ENCODE measurements at regions not wholly inside any gene's neighbourhood (a gene's known extent, or its start where the extent isn't known, plus 50 kb on each side); places are given as distances from the start of the nearest gene placed in this dataset.

- Mint-ChIP-seq H3K4me1 (ENCODE audit: unreplicated experiment) (peaks cover 11% of the 10 kb centered on the region), H3K4me3 (ENCODE audit: unreplicated experiment) (no peak overlapping the region), H3K36me3 (ENCODE audit: unreplicated experiment) (no peaks in the 10 kb centered on the region), H3K27me3 (ENCODE audit: unreplicated experiment) (peaks cover 2% of the 10 kb centered on the region), H3K9me3 (ENCODE audit: unreplicated experiment) (no peaks in the 10 kb centered on the region), H3K27ac (ENCODE audit: unreplicated experiment) (no peak overlapping the region)
- TF ChIP-seq, protein P1, sequence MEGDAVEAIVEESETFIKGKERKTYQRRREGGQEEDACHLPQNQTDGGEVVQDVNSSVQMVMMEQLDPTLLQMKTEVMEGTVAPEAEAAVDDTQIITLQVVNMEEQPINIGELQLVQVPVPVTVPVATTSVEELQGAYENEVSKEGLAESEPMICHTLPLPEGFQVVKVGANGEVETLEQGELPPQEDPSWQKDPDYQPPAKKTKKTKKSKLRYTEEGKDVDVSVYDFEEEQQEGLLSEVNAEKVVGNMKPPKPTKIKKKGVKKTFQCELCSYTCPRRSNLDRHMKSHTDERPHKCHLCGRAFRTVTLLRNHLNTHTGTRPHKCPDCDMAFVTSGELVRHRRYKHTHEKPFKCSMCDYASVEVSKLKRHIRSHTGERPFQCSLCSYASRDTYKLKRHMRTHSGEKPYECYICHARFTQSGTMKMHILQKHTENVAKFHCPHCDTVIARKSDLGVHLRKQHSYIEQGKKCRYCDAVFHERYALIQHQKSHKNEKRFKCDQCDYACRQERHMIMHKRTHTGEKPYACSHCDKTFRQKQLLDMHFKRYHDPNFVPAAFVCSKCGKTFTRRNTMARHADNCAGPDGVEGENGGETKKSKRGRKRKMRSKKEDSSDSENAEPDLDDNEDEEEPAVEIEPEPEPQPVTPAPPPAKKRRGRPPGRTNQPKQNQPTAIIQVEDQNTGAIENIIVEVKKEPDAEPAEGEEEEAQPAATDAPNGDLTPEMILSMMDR (IDR thresholded peaks at IDR 0.05), result no peak
- no peak for DNase-seq (ENCODE audit: extremely low spot score, unreplicated experiment)
Measured at GRCh38 chr2:62296034-62296831, 100.3 kb downstream of the B3GNT2 start.

DNA sequence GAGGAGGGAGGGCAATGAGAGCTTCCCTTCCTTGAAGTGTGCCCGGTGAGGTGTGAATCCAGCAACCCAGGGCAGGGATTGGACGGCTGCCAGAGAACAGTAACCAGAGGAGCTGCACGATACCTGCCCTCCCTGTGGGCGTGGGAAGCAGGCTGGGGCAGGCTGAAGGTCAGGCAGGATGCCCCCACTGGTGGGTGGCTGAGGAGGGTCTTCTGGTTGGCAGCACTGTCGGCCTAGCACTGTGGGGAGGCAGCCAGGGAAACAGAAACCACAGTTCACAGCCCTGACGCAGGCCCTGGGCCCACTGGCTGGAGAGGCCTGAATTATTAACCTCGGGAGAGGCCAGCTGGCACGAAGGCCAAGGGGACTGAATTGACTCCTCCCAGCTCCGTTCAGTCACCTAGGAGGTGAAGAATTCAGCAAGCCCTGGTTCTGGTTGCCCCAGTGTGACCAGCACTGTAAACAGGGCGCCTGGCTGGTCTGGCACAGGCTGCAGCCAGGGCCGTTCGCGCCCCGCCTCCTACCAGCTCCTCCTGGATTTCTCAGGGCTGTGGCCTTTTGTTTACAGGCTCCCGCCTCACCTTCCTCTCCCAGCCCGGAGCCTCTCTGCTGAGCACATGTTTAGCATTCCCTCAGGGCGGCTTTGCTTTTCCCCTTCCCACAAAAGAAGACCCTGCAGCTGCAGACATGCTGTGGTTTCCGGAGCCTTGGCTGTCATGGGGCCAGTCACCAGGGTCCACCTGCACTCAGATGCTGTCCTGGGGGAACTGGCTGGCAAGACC is 97.8 kb downstream of the B3GNT2 start:
- Mint-ChIP-seq H3K4me3 (ENCODE audit: unreplicated experiment) (no peak overlapping the region), H3K9me3 (ENCODE audit: unreplicated experiment) (no peaks in the 10 kb centered on the region), H3K27ac (ENCODE audit: unreplicated experiment) (no peak overlapping the region), H3K4me1 (ENCODE audit: unreplicated experiment) (peaks cover 14% of the 10 kb centered on the region), H3K36me3 (ENCODE audit: unreplicated experiment) (no peaks in the 10 kb centered on the region), H3K27me3 (ENCODE audit: unreplicated experiment) (no peaks in the 10 kb centered on the region)
- no peak for DNase-seq (ENCODE audit: extremely low spot score, unreplicated experiment)
- TF ChIP-seq, protein P1 (IDR thresholded peaks at IDR 0.05), result no peak

DNA sequence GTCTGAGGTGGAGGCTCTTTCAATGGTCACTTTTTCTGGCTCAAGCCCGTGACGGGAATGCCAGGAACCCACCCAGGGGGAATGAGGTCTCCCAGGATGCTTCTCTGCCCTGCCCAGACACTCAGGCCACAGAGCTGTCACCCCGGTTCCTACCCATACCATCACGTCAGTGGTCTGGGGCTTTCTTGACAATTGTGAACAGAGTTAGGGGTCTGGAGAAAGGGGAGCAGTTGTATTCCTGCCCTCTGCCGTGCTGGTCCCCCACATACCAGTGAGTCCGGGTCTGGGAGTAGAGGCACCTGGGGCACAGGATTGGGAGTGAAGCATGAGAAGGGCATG is 97.2 kb downstream of the B3GNT2 start:
- H3K27ac Mint-ChIP-seq (ENCODE audit: unreplicated experiment), result no peak overlapping the region
- no peaks in the 10 kb centered on the region for H3K36me3 Mint-ChIP-seq (ENCODE audit: unreplicated experiment)
- no peak overlapping the region for H3K4me3 Mint-ChIP-seq (ENCODE audit: unreplicated experiment)

DNA sequence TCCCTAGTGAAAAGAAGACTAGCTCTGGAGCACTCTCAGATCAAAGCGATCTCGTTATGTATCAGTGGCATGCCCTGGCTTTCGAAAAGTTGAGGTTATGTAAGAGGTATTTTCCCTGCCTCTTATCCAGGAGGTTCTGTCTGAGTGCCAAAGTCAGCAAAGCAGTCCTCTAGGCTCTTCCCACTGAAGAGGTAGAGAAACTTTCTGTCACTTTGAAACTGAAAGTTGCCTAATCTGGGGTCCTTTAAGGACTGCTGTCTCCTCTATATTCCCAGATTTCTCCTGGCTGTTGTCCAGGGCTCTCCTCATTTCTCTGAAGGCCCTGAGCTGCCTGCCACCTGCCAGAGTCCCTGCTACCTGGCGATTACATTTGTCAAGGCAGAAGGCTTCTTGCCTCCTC is 96.3 kb downstream of the B3GNT2 start:
- TF ChIP-seq, protein P1 (IDR thresholded peaks at IDR 0.05), result no peak
- Mint-ChIP-seq H3K36me3 (ENCODE audit: unreplicated experiment) (no peaks in the 10 kb centered on the region), H3K27me3 (ENCODE audit: unreplicated experiment) (no peaks in the 10 kb centered on the region), H3K9me3 (ENCODE audit: unreplicated experiment) (no peaks in the 10 kb centered on the region), H3K27ac (ENCODE audit: unreplicated experiment) (no peak overlapping the region), H3K4me1 (ENCODE audit: unreplicated experiment) (peaks cover 25% of the 10 kb centered on the region), H3K4me3 (ENCODE audit: unreplicated experiment) (no peak overlapping the region)
- DNase-seq (ENCODE audit: extremely low spot score, unreplicated experiment), result no peak

More for the DNA sequence above, 97.2 kb downstream of the B3GNT2 start:
- Mint-ChIP-seq H3K9me3 (ENCODE audit: unreplicated experiment) (no peaks in the 10 kb centered on the region), H3K4me1 (ENCODE audit: unreplicated experiment) (peaks cover 20% of the 10 kb centered on the region), H3K27me3 (ENCODE audit: unreplicated experiment) (no peaks in the 10 kb centered on the region)
- TF ChIP-seq, protein P1 (IDR thresholded peaks at IDR 0.05), result no peak
- no peak for DNase-seq (ENCODE audit: extremely low spot score, unreplicated experiment)

GRCh38 chr2:62291517-62292137 is 95.7 kb downstream of the B3GNT2 start:
- Mint-ChIP-seq H3K27me3 (ENCODE audit: unreplicated experiment) (no peaks in the 10 kb centered on the region), H3K4me3 (ENCODE audit: unreplicated experiment) (no peak overlapping the region), H3K4me1 (ENCODE audit: unreplicated experiment) (peaks cover 25% of the 10 kb centered on the region), H3K36me3 (ENCODE audit: unreplicated experiment) (no peaks in the 10 kb centered on the region), H3K9me3 (ENCODE audit: unreplicated experiment) (no peaks in the 10 kb centered on the region), H3K27ac (ENCODE audit: unreplicated experiment) (no peak overlapping the region)
- DNase-seq (ENCODE audit: extremely low spot score, unreplicated experiment), result no peak
- TF ChIP-seq, protein P1 (IDR thresholded peaks at IDR 0.05), result no peak
